Tibial nerve (tissue), 3 donors: ENCODE measurements at regions not wholly inside any gene's neighbourhood (a gene's known extent, or its start where the extent isn't known, plus 50 kb on each side); places are given as distances from the start of the nearest gene placed in this dataset.

Experiments
- EP300 ChIP-seq, 2 donors: sonication (generic); formaldehyde crosslinking; IDR thresholded peaks; one replicate each; pipeline ENCODE4 v1.6.1; 2017; ENCODE audit warnings: antibody characterized with exemption in 2 of 2, mild to moderate bottlenecking in 1 of 2
- POLR2A ChIP-seq, 2 donors: fragments of 450-650 bp; IDR thresholded peaks; one replicate each; pipeline ENCODE4 v1.6.1; 2017; ENCODE audit warnings: antibody characterized with exemption in 2 of 2, mild to moderate bottlenecking in 2 of 2, moderate library complexity in 2 of 2

DNA sequence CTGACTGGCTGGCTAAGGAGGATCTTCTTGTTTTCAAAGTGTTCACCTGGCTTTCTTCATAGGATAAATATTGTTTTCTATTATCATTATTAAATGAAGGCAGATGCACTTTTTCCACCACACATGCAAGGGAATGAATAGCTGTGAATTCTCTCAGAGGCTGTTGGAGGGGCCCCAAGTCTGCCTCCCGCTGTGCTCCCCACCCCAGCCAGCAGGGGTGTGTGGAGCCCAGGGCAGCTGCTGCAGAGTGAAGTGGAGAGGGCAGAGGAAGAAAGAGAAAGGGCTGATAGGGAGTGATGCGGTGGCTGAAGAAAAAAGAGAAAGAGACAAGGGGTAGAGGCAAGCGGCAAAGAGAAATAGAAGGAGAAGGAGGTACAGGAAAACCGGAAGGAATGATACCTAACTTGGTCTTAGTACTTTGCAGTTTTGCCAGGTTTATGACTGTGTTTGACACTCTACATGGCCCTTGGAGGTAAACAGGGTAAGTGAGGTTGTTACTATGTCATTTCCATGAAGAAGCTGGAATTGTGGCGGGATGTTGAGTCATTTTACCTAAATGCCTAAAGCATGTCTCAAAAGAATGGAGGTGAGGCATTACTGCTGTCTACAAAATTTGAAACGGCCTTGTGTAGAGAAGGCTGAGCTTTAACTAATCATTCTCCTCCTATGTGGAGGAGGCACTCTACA is 145.7 kb upstream of the B3GAT1 start:
- TF ChIP-seq POLR2A (IDR thresholded peaks at IDR 0.05) (no peak), EP300 (IDR thresholded peaks at IDR 0.05) (no peak)
